Right cardiac atrium (tissue), 5 donors: ENCODE measurements at regions not wholly inside any gene's neighbourhood (a gene's known extent, or its start where the extent isn't known, plus 50 kb on each side); places are given as distances from the start of the nearest gene placed in this dataset.
"Not testable (repeated sequence)": the region's sequence is repeated elsewhere in the genome, so short reads cannot be mapped to it uniquely, and the experiment has no call there.

ENCODE experiments used
- ATAC-seq, 2 donors: fragments of 200-7000 bp; cut with Tn5 transposase; one replicate each; pipeline versions ENCODE4 v1.8.0 to v1.9.1; 2020; ENCODE audit warnings: moderate library complexity in 2 of 2, mild to moderate bottlenecking in 1 of 2
- DNase-seq, 3 donors: peaks; one replicate each; pipeline ENCODE4 v3.0.0-alpha.2; 2020
- H3K27ac ChIP-seq: one replicate; pipeline ENCODE4 v1.5.1; 2013; ENCODE audit warnings: mild to moderate bottlenecking, low read length, control low read depth, moderate library complexity
- H3K27me3 ChIP-seq: one replicate; pipeline ENCODE4 v1.6.1; 2013; ENCODE audit not compliant: control insufficient read depth, insufficient read depth
- H3K4me1 ChIP-seq: one replicate; pipeline ENCODE4 v1.6.1; 2013; ENCODE audit warnings: low read length; ENCODE audit not compliant: control insufficient read depth, insufficient read depth
- H3K4me3 ChIP-seq: one replicate; pipeline ENCODE4 v1.5.1; 2013; ENCODE audit warnings: low read length, control low read depth
- H3K9me3 ChIP-seq: one replicate; pipeline ENCODE4 v1.6.1; 2013; ENCODE audit warnings: low read length; ENCODE audit not compliant: control insufficient read depth
- WGBS: extraction: QIAGEN DNeasy Blood & Tissue Kit; methylation state at CpG from one replicate; pipeline ENCODE4 v1.1.7; 2013; 5-methylcytosine and 5-hydroxymethylcytosine counted together
- intact Hi-C, 4 donors: fragments of 100-400 bp; cut with DNase I; formaldehyde crosslinking; loops; one replicate each; pipeline versions ENCODE4 v1.11.0 to v1.14.0; 2022 to 2023
- donor health status: healthy with polysubstance abuse.
- donor health status: DM: no; HTN: yes; CAD: no.
- donor health status: DM: no; HTN: no; CAD: no.
- donor health status: DM: no; HTN: yes; CAD: no; lungs with severe emphysema.
- donor health status: DM: yes; HTN: yes; CAD: no.

DNA sequence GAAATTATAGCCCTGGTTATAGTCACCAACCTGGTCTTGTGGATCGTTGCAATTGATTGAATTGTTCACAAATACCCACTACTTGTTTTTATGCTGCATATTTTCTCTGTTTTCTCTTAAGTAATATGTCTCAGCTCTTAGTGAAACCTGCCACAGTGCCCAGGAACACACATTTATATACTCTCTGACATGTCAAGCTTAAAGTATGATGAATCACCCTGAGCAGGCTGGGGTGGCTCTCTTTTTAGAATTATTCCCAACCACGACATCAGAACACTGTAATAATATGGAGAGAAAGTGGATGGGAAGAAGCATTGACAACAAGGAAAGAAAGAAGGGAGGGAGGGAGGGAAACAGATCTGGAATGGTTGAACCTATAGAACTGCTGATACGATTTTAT is 72.8 kb upstream of the ZNF608 start:
- no peaks in the 10 kb centered on the region for H3K27me3 ChIP-seq
- ATAC-seq = no peak
- no peak for DNase-seq
- H3K27ac ChIP-seq = no peak overlapping the region
- intact Hi-C loops = no loop called here
- H3K4me1 ChIP-seq = no peaks in the 10 kb centered on the region
- 88% methylated on average over 3 of the region's 3 CpGs for WGBS
- H3K9me3 ChIP-seq = no peaks in the 10 kb centered on the region
- H3K4me3 ChIP-seq = no peak overlapping the region

DNA sequence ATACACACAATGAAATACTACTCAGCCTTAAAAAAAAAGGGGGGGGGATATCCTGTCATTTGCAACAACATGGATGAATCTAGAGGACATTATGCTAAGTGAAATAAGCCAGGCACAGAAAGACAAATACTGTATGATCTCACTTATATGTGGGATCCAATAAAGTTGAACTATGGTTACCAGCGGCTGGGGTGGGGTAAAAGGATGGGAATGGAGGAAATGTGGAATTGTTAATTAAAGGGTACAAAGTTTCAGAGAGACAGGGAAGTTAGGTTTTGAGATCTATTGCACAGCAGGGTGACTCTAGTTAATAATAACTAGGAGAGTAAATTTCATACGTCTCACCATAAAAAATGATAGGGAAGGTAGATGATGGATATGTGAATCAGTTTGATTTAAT is 76.2 kb upstream of the ZNF608 start:
- ATAC-seq = no peak
- H3K9me3 ChIP-seq = no peaks in the 10 kb centered on the region
- no peak overlapping the region for H3K4me3 ChIP-seq
- no peak for DNase-seq
- intact Hi-C loops = no loop called here
- H3K27me3 ChIP-seq = no peaks in the 10 kb centered on the region
- no peak overlapping the region for H3K27ac ChIP-seq
- WGBS = 98% methylated on average over 2 of the region's 2 CpGs
- H3K4me1 ChIP-seq = no peaks in the 10 kb centered on the region

DNA sequence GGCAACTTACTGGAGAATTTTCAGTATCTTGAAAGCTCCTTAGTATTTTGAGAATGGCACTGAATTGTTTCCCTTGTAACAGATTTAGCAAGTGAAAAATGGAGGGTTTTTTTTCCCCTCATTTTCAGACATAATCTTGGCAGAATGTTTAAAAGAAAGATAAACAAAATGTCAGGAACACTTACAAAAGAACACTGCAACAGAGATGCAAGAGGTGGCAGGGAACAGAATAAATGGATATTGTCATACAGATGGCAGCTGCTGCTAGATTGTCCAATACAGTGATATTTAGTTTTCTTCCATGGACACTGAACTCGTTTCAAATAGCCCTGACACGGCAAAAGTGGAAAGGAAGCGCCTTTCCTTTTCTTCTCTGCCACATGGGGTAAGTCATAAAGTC is 76.9 kb upstream of the ZNF608 start:
- DNase-seq (no peak), ATAC-seq (no peak)
- H3K27me3 ChIP-seq = no peaks in the 10 kb centered on the region
- no peak overlapping the region for H3K4me3 ChIP-seq
- WGBS = 59% methylated on average over 3 of the region's 3 CpGs
- no peaks in the 10 kb centered on the region for H3K9me3 ChIP-seq
- H3K4me1 ChIP-seq = no peaks in the 10 kb centered on the region
- H3K27ac ChIP-seq = no peak overlapping the region
- intact Hi-C loops = no loop called here

DNA sequence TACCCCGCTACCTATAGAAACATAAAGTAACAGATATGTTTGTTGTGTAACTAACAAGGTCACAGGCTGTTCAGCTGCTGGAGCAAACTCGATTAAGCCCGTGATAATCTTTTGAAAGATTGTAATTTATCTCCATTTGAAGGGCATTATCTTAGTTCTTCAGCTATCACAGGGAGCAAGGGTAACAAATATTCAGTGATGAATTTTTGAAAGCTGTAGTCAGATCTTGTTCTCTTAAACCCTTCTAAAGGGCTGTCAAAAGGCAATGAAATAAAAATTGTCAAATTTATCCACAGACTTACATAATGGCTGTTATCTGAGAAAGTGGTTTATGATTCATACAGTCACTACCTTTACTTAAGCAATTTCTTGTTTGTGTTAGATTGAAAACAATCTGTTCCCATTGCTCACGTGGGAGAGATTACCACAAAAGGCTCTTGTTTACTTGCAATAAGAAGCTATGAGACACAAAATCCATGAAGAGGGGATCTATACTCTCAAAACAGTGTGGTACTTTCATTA is 78.3 kb upstream of the ZNF608 start:
- no peaks in the 10 kb centered on the region for H3K9me3 ChIP-seq
- intact Hi-C loops = no loop called here
- H3K27ac ChIP-seq = no peak overlapping the region
- no peak for ATAC-seq
- DNase-seq = no peak
- WGBS = 48% methylated on average over 4 of the region's 4 CpGs
- H3K4me1 ChIP-seq = no peaks in the 10 kb centered on the region
- no peaks in the 10 kb centered on the region for H3K27me3 ChIP-seq
- H3K4me3 ChIP-seq = no peak overlapping the region

DNA sequence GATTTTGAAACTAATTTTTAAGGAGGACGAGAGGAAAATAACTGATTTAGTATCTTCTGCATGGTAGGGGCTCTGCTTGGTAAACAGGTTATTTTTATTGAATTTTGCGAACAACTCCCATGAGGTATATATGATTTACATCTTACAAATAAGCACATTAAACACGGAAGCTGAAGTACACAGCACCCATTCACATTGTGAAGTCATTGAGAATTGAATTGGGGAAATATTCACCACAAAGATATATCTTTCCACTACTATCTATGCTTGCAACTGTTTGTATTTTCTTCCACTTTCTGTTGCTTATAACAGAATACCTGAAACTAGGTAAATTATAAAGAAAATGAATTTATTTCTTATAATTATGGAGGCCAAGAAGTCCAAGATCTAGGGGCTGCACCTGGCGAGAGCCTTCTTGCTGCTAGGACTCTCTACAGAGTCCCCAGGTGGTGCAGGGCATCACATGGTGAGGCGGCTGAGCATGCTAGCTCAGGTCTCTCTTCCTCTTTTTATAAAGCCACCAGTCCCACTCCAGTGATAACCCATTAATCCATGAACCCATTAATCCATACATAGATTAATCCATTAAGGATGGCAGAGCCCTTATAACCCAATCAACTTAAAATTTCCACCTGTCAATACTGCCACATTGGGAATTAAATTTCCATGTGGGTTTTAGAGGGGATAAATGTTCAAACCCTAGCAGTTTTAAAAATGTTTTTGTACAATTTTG is 79.0 kb upstream of the ZNF608 start:
- no peak overlapping the region for H3K27ac ChIP-seq
- no peaks in the 10 kb centered on the region for H3K4me1 ChIP-seq

DNA sequence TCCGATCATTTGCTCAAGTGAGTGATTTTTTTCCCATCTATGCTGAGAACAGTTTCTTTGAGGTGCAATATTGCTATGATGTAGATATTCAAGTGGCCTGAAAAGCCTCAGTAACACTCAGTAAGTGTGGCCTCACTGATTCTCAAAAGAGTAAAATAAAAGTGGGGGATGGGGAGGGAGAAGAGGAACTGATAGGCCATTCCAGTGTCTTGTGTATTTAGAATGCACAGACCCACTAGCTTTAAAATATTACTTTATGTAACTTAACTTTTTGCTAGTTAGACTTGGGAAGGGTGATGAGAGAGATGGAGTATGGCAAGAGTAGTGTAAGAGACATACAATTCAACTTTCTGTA is 79.5 kb upstream of the ZNF608 start:
- no peak for ATAC-seq
- WGBS = 81% methylated on average over 1 of the region's 1 CpG
- intact Hi-C loops = no loop called here

More for the DNA sequence above, 79.0 kb upstream of the ZNF608 start:
- ATAC-seq (no peak), DNase-seq (no peak)
- H3K27me3 ChIP-seq = no peaks in the 10 kb centered on the region
- intact Hi-C loops = no loop called here
- WGBS = 94% methylated on average over 5 of the region's 5 CpGs
- H3K4me3 ChIP-seq = no peak overlapping the region
- H3K9me3 ChIP-seq = no peaks in the 10 kb centered on the region

DNA sequence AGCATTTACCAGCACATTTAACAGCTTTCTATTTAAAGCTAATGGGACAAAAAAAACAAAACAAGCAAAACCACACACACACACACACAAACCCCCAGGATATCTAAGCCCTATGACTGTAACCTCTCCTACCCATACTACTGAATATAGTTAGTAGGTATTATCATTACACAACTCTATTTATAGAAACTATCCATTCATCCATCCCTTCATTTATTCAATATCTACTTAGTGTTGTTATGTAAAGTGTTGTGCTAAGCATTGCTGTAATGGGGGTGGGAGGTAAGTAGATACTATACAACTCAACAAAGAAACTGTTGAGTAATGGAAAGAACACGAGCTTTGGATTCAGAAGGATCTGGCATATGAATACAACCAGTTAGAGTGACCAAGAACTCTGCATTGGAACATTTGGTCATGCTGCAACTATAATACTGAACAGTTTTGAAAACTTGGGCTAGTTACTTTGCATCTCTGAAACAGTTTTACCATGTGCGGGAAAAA is 82.3 kb upstream of the ZNF608 start:
- Histone ChIP-seq H3K4me1 (no peaks in the 10 kb centered on the region), H3K27ac (no peak overlapping the region), H3K9me3 (no peaks in the 10 kb centered on the region), H3K4me3 (no peak overlapping the region), H3K27me3 (no peaks in the 10 kb centered on the region)
- no peak for DNase-seq
- WGBS = 91% methylated on average over 2 of the region's 2 CpGs
- intact Hi-C loops = no loop called here
- ATAC-seq = no peak

More for the DNA sequence above, 79.5 kb upstream of the ZNF608 start:
- Histone ChIP-seq H3K27ac (no peak overlapping the region), H3K27me3 (no peaks in the 10 kb centered on the region), H3K4me1 (no peaks in the 10 kb centered on the region), H3K9me3 (no peaks in the 10 kb centered on the region), H3K4me3 (no peak overlapping the region)
- DNase-seq = no peak

DNA sequence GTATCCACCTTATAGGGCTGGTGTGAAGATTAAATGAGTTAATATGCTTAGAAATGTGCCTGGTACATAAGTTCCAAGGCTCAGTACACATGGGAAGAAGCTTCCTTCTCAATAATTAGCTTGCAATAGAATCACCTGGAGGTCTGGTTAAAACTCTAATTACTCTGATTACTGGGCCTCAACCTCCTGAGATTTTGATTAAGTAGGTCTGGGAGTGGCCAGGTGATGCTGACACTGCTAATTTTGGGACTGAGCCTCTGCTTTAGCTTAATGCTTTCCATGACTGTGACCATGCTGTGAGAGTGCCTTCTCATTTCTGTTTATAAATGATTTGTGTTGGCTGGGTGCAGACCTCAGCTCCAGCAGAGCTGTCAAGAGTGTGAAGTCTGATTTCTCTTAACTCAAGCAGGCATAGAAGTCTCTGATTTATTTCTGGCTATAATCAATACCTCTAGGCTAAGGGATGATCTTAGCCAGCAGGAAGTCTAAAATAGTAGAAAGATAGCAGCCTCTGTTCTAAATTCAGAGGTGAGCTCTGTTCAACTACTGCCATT is 85.3 kb upstream of the ZNF608 start:
- no peak for ATAC-seq
- no peak for DNase-seq
- H3K4me3 ChIP-seq = no peak overlapping the region
- H3K4me1 ChIP-seq = no peaks in the 10 kb centered on the region
- no peak overlapping the region for H3K27ac ChIP-seq
- intact Hi-C loops = no loop called here
- no peaks in the 10 kb centered on the region for H3K9me3 ChIP-seq
- H3K27me3 ChIP-seq = no peaks in the 10 kb centered on the region

DNA sequence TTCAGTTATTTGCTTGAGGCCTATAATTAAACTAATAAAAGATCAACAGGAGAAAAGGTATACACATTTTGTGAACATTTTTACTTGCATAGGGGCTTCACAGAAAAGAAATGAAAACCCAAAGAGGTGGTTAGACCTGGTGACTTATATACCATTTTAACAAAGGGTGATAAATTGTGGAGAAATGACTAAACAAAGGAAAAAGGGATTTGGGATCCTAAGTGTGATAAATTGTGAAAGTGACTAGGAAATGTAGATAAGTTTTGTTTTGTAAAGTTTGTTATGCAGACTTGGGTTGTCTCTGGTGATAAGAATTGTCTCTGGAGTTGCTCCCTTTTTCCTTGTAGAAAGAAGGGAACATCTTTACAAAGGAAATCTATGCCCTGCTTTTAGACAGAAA is 86.1 kb upstream of the ZNF608 start:
- Histone ChIP-seq H3K27ac (no peak overlapping the region), H3K4me1 (no peaks in the 10 kb centered on the region), H3K27me3 (no peaks in the 10 kb centered on the region), H3K4me3 (no peak overlapping the region), H3K9me3 (no peaks in the 10 kb centered on the region)
- DNase-seq (no peak), ATAC-seq (no peak)
- intact Hi-C loops = no loop called here

DNA sequence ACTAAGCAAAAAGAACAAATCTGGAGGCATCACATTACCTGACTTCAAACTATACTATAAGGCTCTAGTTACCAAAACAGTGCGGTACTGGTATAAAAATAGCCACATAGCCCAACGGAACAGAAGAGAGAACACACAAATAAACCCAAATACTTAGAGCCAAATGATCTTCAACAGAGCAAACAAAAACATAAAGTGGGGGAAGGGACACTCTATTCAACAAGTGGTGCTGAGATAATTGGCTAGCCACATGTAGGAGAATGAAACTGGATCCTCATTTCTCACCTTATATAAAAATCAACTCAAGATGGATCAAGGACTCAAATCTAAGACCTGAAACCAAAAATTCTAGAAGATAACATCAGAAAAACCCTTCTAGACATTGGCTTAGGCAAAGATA is 89.9 kb upstream of the ZNF608 start:
- DNase-seq, H3K4me3 ChIP-seq, H3K9me3 ChIP-seq, H3K27ac ChIP-seq, H3K4me1 ChIP-seq, H3K27me3 ChIP-seq, intact Hi-C loops, ATAC-seq: not testable (repeated sequence)
- WGBS = 95% methylated on average over 2 of the region's 2 CpGs

DNA sequence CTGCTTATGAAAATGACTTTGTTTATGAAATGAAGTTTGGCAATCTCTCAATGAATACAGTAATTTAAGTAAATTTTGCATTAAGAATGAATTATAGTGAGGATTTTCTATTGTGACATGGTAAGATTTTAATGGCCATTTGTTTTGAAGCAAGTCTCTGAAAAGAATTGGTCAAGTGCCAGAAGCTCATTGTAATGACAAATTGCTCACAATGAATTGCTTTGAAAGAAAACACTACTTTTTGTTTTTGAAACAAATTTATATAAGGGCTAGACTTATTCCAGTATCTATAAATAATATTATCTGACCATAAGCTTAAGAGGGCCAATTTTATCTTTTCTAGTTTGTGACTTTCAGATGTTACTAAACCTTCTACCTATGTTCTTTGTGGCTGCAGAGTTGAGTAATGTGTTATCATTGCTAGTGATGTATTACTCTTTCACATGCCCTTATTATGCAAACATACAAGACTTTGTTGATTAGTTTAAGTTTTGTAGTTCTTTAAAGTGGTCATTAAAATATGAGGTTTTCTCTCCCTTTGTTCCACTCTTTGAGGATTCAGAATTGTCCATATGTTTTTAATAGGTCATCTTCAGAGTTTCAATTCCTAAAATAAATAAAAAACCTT is 93.0 kb upstream of the ZNF608 start:
- H3K4me3 ChIP-seq = no peak overlapping the region
- intact Hi-C loops = no loop called here
- H3K9me3 ChIP-seq = no peaks in the 10 kb centered on the region
- peaks cover 2% of the 10 kb centered on the region for H3K4me1 ChIP-seq
- no peak for DNase-seq
- no peaks in the 10 kb centered on the region for H3K27me3 ChIP-seq
- no peak overlapping the region for H3K27ac ChIP-seq
- no peak for ATAC-seq
